ENCODE measurements at regions not wholly inside any gene's neighbourhood (a gene's known extent, or its start where the extent isn't known, plus 50 kb on each side); places are given as distances from the start of the nearest gene placed in this dataset.

- ATAC-seq (no peak), DNase-seq (ENCODE audit: low spot score) (no peak)
- Mint-ChIP-seq H3K4me3 (no peak overlapping the region), H3K9me3 (no peaks in the 10 kb centered on the region), H3K4me1 (no peaks in the 10 kb centered on the region), H3K27ac (no peak overlapping the region), H3K36me3 (no peaks in the 10 kb centered on the region), H3K27me3 (ENCODE audit: low read depth) (no peaks in the 10 kb centered on the region)
- ChIA-PET POLR2A (no interaction called here), CTCF (no interaction called here)
- TF ChIP-seq ZBTB21 (CRISPR knock-in tag; IDR thresholded peaks at IDR 0.05; ENCODE audit: borderline replicate concordance) (no peak), ZNF512 (CRISPR knock-in tag; IDR thresholded peaks at IDR 0.05; ENCODE audit: borderline replicate concordance) (no peak), IRF1 (CRISPR knock-in tag; IDR thresholded peaks at IDR 0.05) (no peak), HMGXB4 (CRISPR knock-in tag; IDR thresholded peaks at IDR 0.05) (no peak), GTF2I (CRISPR knock-in tag; conservative IDR thresholded peaks at IDR 0.05) (no peak), FOXJ3 (CRISPR knock-in tag; IDR thresholded peaks at IDR 0.05; ENCODE audit: borderline replicate concordance) (no peak), E2F5 (CRISPR knock-in tag; IDR thresholded peaks at IDR 0.05) (no peak), NFATC4 (CRISPR knock-in tag; IDR thresholded peaks at IDR 0.05) (no peak), MAX (CRISPR knock-in tag; IDR thresholded peaks at IDR 0.05) (no peak), ZNF532 (CRISPR knock-in tag; IDR thresholded peaks at IDR 0.05; ENCODE audit: borderline replicate concordance) (no peak), ATF1 (CRISPR knock-in tag; IDR thresholded peaks at IDR 0.05) (no peak), SMAD3 (CRISPR knock-in tag; IDR thresholded peaks at IDR 0.05; ENCODE audit: borderline replicate concordance) (no peak), STAT6 (CRISPR knock-in tag; conservative IDR thresholded peaks at IDR 0.05; ENCODE audit: low read depth) (no peak), ZNF671 (CRISPR knock-in tag; IDR thresholded peaks at IDR 0.05) (no peak), ZNF317 (CRISPR knock-in tag; IDR thresholded peaks at IDR 0.05; ENCODE audit: borderline replicate concordance, low read depth) (no peak), ZMAT4 (CRISPR knock-in tag; IDR thresholded peaks at IDR 0.05) (no peak)
These were observed 191.2 kb downstream of the ZNF330 start for GRCh38 chr4:141411936-141412335.

All from WTC11 (cell line).